Sigmoid colon (tissue), 6 donors: ENCODE measurements at regions not wholly inside any gene's neighbourhood (a gene's known extent, or its start where the extent isn't known, plus 50 kb on each side); places are given as distances from the start of the nearest gene placed in this dataset.
"Not testable (repeated sequence)": the region's sequence is repeated elsewhere in the genome, so short reads cannot be mapped to it uniquely, and the experiment has no call there.

ENCODE experiments used
- DNase-seq: peaks from one replicate; pipeline ENCODE4 v3.0.0-alpha.2; 2019
- H3K27ac ChIP-seq, 4 donors: fragments of 200-600 bp; sonication (generic); one replicate each; pipeline ENCODE4 v1.5.1; 2016 to 2019; ENCODE audit warnings: mild to moderate bottlenecking in 1 of 4
- H3K27me3 ChIP-seq, 3 donors: fragments of 200-600 bp; sonication (generic); one replicate each; pipeline ENCODE4 v1.5.1; 2019; ENCODE audit warnings: mild to moderate bottlenecking in 1 of 3
- H3K36me3 ChIP-seq, 4 donors: fragments of 200-600 bp; sonication (generic); one replicate each; pipeline ENCODE4 v1.5.1; 2016 to 2019
- H3K4me1 ChIP-seq, 4 donors: fragments of 200-600 bp; sonication (generic); one replicate each; pipeline ENCODE4 v1.5.1; 2017 to 2019
- H3K4me3 ChIP-seq, 4 donors: fragments of 200-600 bp; sonication (generic); one replicate each; pipeline ENCODE4 v1.5.1; 2017 to 2019; ENCODE audit warnings: mild to moderate bottlenecking in 2 of 4, moderate library complexity in 1 of 4
- H3K9me3 ChIP-seq, 4 donors: fragments of 200-600 bp in 3 of 4; sonication (generic) in 3 of 4; one replicate each; pipeline versions ENCODE4 v1.5.1 to v1.6.1; 2013 to 2019
- CTCF ChIP-seq, 4 experiments: fragments of 450-650 bp in 3 of 4; fragments of 200-600 bp in 1 of 4; IDR thresholded peaks; one replicate each; pipeline ENCODE4 v1.5.1; 2016 to 2019; ENCODE audit warnings: antibody characterized with exemption in 4 of 4, mild to moderate bottlenecking in 3 of 4, moderate library complexity in 2 of 4
- EP300 ChIP-seq, 4 donors: sonication (generic); formaldehyde crosslinking; IDR thresholded peaks; one replicate each; pipeline ENCODE4 v1.6.1; 2017; ENCODE audit warnings: antibody characterized with exemption in 4 of 4
- POLR2A ChIP-seq, 2 donors: fragments of 450-650 bp; IDR thresholded peaks; one replicate each; pipeline ENCODE4 v1.6.1; 2016; ENCODE audit warnings: antibody characterized with exemption in 2 of 2, mild to moderate bottlenecking in 2 of 2, moderate library complexity in 2 of 2
- POLR2AphosphoS5 ChIP-seq, 4 donors: sonication (generic); formaldehyde crosslinking; IDR thresholded peaks; one replicate each; pipeline ENCODE4 v1.6.1; 2017; ENCODE audit warnings: antibody characterized with exemption in 4 of 4
- WGBS, 2 donors: extraction: QIAGEN DNeasy Blood & Tissue Kit; methylation state at CpG; one replicate each; pipeline ENCODE4 v1.1.7; 2013; 5-methylcytosine and 5-hydroxymethylcytosine counted together
- intact Hi-C: fragments of 100-400 bp; cut with DNase I; formaldehyde crosslinking; loops from one replicate; pipeline ENCODE4 v1.15.1; 2023
- donor health status: healthy with polysubstance abuse.
- donor health status: healthy.

GRCh38 chr3:188021502-188022040, 132.4 kb upstream of the LPP start:
- no peak overlapping the region for H3K4me3 ChIP-seq
- no peak for TF ChIP-seq POLR2AphosphoS5 (IDR thresholded peaks at IDR 0.05)
- TF ChIP-seq POLR2A (IDR thresholded peaks at IDR 0.05): no peak
- no peak for TF ChIP-seq EP300 (IDR thresholded peaks at IDR 0.05)
- TF ChIP-seq CTCF (IDR thresholded peaks at IDR 0.05): no peak
- intact Hi-C loops: no loop called here
- no peak overlapping the region for H3K27ac ChIP-seq
- no peaks in the 10 kb centered on the region for H3K36me3 ChIP-seq
- H3K9me3 ChIP-seq: no peaks in the 10 kb centered on the region
- H3K4me1 ChIP-seq: no peaks in the 10 kb centered on the region
- DNase-seq: no peak
- WGBS, 2 donors: 75 to 83% methylated on average over 7 of the region's 7 CpGs
- H3K27me3 ChIP-seq: no peaks in the 10 kb centered on the region

- H3K4me1 ChIP-seq, intact Hi-C loops, H3K4me3 ChIP-seq, DNase-seq, H3K36me3 ChIP-seq, H3K27me3 ChIP-seq, H3K9me3 ChIP-seq, H3K27ac ChIP-seq: not testable (repeated sequence)
- 82 to 98% methylated on average over 4 of the region's 4 CpGs for WGBS, 2 donors
Measured at GRCh38 chr3:188022902-188023301, 131.1 kb upstream of the LPP start.

GRCh38 chr3:188025555-188025954, 128.4 kb upstream of the LPP start:
- Histone ChIP-seq H3K4me3 (no peak overlapping the region), H3K9me3 (no peaks in the 10 kb centered on the region), H3K27me3 (no peaks in the 10 kb centered on the region), H3K27ac (no peak overlapping the region), H3K36me3 (no peaks in the 10 kb centered on the region), H3K4me1 (no peaks in the 10 kb centered on the region)
- no peak for DNase-seq
- 19 to 68% methylated on average over 6 of the region's 6 CpGs for WGBS, 2 donors
- intact Hi-C loops: no loop called here
- TF ChIP-seq EP300 (IDR thresholded peaks at IDR 0.05) (no peak), POLR2A (IDR thresholded peaks at IDR 0.05) (no peak), POLR2AphosphoS5 (IDR thresholded peaks at IDR 0.05) (no peak), CTCF (IDR thresholded peaks at IDR 0.05) (no peak)

DNA sequence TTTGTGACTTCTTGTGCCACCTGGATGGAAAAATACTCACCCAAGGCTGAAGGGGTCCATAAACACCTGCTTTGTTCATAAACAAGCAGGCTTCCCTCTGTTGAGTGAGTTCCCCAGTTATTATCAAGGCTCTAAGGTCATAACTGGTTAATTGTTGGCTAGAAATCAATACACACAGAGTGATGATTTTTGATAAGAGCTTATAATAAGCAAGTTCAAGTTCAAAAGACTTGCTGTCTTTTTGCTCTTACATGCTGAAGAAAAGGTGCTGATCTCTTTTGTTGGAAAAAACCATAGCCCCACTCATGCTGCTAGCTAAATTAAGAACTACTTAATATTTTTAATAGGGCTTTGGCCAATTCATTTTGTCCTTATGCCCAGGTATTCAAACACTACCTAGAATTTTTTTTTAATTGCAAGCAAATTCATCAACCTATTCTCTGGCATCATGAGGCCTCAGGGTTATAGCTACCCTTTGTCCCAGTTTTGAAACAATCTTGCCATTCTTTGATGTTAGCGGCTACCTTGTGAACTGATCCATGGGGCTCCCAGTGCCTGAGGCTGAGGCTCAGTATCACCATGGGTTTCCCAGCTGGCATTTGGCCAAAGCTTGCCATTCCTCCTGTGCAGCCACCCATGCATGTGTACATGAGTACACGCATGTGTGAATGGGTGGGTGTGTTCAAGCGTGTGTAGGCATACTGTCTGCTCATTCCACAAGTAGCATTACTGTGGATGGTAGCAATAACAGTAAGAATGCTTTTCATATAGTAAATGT, 127.6 kb upstream of the LPP start:
- TF ChIP-seq POLR2A (IDR thresholded peaks at IDR 0.05): no peak
- no peak for TF ChIP-seq CTCF (IDR thresholded peaks at IDR 0.05)
- TF ChIP-seq POLR2AphosphoS5 (IDR thresholded peaks at IDR 0.05): no peak
- TF ChIP-seq EP300 (IDR thresholded peaks at IDR 0.05): no peak
- WGBS, 2 donors: 27 to 81% methylated on average over 3 of the region's 3 CpGs
- H3K27me3 ChIP-seq: no peaks in the 10 kb centered on the region
- intact Hi-C loops: no loop called here
- H3K27ac ChIP-seq: no peak overlapping the region
- DNase-seq: no peak
- no peaks in the 10 kb centered on the region for H3K9me3 ChIP-seq
- no peak overlapping the region for H3K4me3 ChIP-seq
- H3K4me1 ChIP-seq: no peaks in the 10 kb centered on the region
- H3K36me3 ChIP-seq: no peaks in the 10 kb centered on the region

GRCh38 chr3:188031121-188031520, 122.8 kb upstream of the LPP start:
- no peak for DNase-seq
- H3K9me3 ChIP-seq: no peaks in the 10 kb centered on the region
- no peak overlapping the region for H3K27ac ChIP-seq
- intact Hi-C loops: no loop called here
- no peaks in the 10 kb centered on the region for H3K27me3 ChIP-seq
- 52 to 71% methylated on average over 2 of the region's 2 CpGs for WGBS, 2 donors
- H3K36me3 ChIP-seq: no peaks in the 10 kb centered on the region
- no peaks in the 10 kb centered on the region for H3K4me1 ChIP-seq
- H3K4me3 ChIP-seq: no peak overlapping the region
- TF ChIP-seq POLR2AphosphoS5 (IDR thresholded peaks at IDR 0.05) (no peak), CTCF (IDR thresholded peaks at IDR 0.05) (no peak), EP300 (IDR thresholded peaks at IDR 0.05) (no peak), POLR2A (IDR thresholded peaks at IDR 0.05) (no peak)
